Epithelial cell of esophagus (primary cell): ENCODE measurements at regions not wholly inside any gene's neighbourhood (a gene's known extent, or its start where the extent isn't known, plus 50 kb on each side); places are given as distances from the start of the nearest gene placed in this dataset.

Experiments
- DNase-seq: peaks from one replicate; pipeline ENCODE4 v3.0.0; 2010; ENCODE audit warnings: low read depth
- H3K4me3 ChIP-seq: 2 replicates; pipeline ENCODE4 v1.5.1; 2011; ENCODE audit warnings: mild to moderate bottlenecking, low read length, control low read depth
- TF ChIP-seq, protein P1 (sequence below): IDR thresholded peaks from 2 replicates; pipeline ENCODE4 v1.5.1; 2011; ENCODE audit warnings: low read depth, mild to moderate bottlenecking, low read length, control low read depth, inconsistent platforms; ENCODE audit not compliant: insufficient read depth; ENCODE audit errors: missing control alignments

DNA sequence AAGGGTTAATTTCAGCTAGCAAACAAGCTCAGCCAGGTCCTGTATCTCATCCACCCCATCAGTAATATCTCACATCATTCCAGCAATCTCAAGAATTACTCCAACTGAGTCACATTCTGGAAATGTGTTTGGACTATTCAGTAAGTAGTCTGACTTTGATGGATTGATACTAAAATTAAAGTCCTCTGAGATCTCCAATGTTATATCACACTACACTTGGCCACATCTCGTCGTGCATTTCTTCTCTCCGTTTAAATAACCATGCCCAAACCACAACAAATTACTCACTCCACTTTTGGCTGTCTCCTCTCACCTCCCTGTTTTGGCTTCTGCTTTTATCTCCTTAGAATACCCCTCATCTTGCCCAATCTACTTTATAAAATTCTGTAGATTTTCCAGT, 292.2 kb downstream of the PYDC2 start:
- TF ChIP-seq, protein P1, sequence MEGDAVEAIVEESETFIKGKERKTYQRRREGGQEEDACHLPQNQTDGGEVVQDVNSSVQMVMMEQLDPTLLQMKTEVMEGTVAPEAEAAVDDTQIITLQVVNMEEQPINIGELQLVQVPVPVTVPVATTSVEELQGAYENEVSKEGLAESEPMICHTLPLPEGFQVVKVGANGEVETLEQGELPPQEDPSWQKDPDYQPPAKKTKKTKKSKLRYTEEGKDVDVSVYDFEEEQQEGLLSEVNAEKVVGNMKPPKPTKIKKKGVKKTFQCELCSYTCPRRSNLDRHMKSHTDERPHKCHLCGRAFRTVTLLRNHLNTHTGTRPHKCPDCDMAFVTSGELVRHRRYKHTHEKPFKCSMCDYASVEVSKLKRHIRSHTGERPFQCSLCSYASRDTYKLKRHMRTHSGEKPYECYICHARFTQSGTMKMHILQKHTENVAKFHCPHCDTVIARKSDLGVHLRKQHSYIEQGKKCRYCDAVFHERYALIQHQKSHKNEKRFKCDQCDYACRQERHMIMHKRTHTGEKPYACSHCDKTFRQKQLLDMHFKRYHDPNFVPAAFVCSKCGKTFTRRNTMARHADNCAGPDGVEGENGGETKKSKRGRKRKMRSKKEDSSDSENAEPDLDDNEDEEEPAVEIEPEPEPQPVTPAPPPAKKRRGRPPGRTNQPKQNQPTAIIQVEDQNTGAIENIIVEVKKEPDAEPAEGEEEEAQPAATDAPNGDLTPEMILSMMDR: no peak
- DNase-seq: no peak
- no peak overlapping the region for H3K4me3 ChIP-seq

DNA sequence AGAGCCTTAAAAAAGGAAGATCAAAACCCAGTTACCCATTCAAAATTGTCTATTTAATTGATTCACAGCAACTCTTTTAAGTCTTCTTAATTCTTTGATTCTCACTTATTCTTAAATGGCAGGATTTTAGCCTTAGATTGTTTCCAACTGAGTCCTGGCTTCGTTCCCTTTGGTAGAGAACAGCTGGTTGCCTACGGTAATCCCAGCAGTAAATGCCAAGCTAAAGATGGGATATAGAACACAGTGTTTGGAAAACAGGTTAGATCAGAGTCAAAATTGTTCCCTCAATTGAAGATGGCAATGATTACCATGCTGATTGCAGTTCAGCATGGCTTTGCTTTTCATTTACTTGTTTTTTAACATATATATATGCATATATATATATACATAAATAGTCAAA, 300.9 kb downstream of the PYDC2 start:
- H3K4me3 ChIP-seq: no peak overlapping the region
- TF ChIP-seq, protein P1: no peak
- DNase-seq: no peak

DNA sequence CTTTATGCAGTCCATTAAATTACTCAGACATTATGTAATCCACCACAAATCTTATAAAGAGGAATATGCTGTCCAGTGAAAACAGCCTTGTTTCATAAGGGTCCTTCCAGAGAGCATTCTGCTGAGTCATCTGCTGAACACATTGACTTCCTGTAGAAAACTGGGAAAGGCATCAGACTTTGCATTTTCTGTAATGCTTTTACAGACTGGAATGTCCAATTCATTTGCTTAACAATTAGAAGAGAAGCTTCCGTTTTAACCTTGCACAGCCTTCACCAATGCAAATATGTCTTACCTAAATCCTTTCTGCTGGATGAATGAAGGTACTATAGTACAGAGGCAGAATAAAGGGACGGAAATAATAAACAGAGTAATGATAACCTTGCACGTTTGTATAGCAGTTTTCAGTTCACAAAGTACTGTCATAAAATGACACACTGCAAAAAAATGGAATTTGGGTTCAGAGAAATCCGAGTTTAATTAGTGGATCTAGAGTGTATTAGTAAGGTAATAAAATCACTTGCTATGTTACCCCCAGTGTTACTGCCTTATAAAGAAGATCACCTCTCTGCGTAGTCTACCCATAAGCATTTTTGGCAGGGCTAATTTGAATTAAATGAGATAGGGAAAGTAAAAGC, 301.5 kb downstream of the PYDC2 start:
- peak; percentile 73 for DNase-seq
- TF ChIP-seq, protein P1: no peak
- no peak overlapping the region for H3K4me3 ChIP-seq

DNA sequence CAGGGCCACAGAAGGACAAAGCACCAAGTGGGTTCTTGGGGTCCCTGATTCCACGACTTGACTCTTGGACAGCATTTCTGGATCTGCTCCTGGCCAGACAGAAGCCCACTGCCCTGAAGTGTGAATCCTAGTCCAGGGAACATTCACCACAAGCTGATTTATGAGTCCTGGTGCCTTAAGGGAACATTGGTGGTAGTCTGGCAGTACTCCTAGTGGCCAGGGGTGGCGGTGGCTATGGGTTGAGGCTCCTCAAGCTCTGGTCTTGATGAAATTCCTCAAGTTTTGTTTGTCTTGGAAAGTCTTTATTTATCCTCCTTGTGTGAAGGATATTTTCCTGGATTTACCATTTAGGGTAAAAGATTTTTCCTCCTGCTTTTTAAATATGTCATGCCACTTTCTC, 307.5 kb downstream of the PYDC2 start:
- H3K4me3 ChIP-seq: no peak overlapping the region
- TF ChIP-seq, protein P1: no peak
- DNase-seq: no peak

DNA sequence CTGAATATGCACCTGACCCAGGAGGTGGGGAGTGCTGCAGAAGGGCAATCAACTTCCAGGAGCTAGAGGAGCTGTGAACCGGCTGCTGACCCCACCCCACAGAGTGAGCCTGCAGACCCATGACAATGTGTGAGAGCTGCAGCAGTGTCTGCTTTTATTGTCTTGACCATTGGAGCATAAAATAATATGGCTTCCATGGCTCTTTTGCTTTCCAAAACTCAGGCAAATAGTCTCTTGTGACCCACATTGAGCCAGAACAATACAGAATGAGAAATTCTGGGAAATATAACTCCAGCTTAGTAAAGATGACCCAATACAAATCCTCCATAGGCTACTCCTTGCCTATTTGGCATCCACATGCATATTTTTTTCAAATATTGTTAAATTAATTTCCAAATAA, 309.6 kb downstream of the PYDC2 start:
- no peak for DNase-seq
- TF ChIP-seq, protein P1: no peak
- H3K4me3 ChIP-seq: no peak overlapping the region

DNA sequence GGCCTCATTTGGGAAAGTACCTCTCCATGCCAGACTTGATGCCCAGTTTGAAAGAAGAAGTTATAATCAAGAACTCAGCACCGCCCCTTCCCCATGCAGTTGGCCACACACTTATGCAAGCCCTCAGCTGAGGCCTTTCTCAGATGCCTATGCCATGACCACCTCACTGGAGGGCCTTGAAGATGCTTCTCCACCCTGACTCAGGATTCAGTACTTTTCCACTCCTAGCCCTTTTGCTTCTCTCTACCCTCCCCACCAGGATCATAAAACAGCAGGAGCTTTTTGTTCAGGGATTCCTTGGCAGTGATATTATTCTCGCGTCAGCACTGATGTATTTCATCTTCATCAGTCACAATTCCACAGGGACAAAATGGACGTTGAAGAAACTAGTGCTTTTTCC, 313.5 kb downstream of the PYDC2 start:
- TF ChIP-seq, protein P1: no peak
- peak; percentile 41 for DNase-seq
- no peak overlapping the region for H3K4me3 ChIP-seq
